Activated naive CD4-positive, alpha-beta T cell treated with anti-CD3 and anti-CD28 coated beads, Interleukin-2, amount 10 ng/mL, durations not matched to agents 7 days and 5 days (primary cell): ENCODE measurements at regions not wholly inside any gene's neighbourhood (a gene's known extent, or its start where the extent isn't known, plus 50 kb on each side); places are given as distances from the start of the nearest gene placed in this dataset.
"Not testable (repeated sequence)": the region's sequence is repeated elsewhere in the genome, so short reads cannot be mapped to it uniquely, and the experiment has no call there.

Source experiments
- CTCF ChIA-PET: fragments of 350-600 bp; sonication (Branson Sonifier 250); formaldehyde crosslinking; loops from one replicate; lab custom pipeline; 2021; ENCODE audit warnings: antibody characterized with exemption; lab: Charles Lee
- DNase-seq: peaks from one replicate; pipeline ENCODE4 v3.0.0-alpha.2; 2020
- H3K27ac Mint-ChIP-seq: one replicate; pipeline ENCODE4 v1.8.0; 2021; ENCODE audit warnings: mild to moderate bottlenecking, moderate library complexity, mixed read lengths
- H3K27me3 Mint-ChIP-seq: one replicate; pipeline ENCODE4 v1.8.0; 2021; ENCODE audit warnings: mild to moderate bottlenecking, mixed read lengths
- H3K36me3 Mint-ChIP-seq: one replicate; pipeline ENCODE4 v1.8.0; 2021; ENCODE audit warnings: mixed read lengths
- H3K4me1 Mint-ChIP-seq: one replicate; pipeline ENCODE4 v1.8.0; 2021; ENCODE audit warnings: mixed read lengths
- H3K4me3 Mint-ChIP-seq: one replicate; pipeline ENCODE4 v1.8.0; 2021; ENCODE audit warnings: mild to moderate bottlenecking, moderate library complexity, mixed read lengths
- H3K9me3 Mint-ChIP-seq: one replicate; pipeline ENCODE4 v1.8.0; 2021; ENCODE audit warnings: mixed read lengths

DNA sequence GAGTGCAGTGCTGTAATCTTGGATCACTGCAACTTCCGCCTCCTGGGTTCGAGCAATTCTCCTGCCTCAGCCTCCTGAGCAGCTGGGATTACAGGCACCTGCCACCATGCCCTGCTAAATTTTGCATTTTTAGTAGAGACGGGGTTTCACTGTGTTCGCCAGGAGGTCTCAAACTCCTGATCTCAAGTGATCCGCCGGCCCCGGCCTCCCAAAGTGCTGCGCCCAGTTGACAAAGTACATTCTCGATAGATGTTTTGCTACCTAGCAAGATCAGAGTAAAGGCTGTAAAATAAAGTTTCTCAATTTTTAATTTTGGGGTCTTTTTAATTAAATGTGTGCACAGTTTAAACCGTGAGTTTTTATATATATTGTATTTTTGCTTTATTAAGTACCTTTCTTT is 248.9 kb downstream of the CCER1 start:
- Mint-ChIP-seq H3K9me3 (no peaks in the 10 kb centered on the region), H3K27ac (no peak overlapping the region), H3K4me3 (no peak overlapping the region), H3K36me3 (no peaks in the 10 kb centered on the region), H3K4me1 (no peaks in the 10 kb centered on the region), H3K27me3 (no peaks in the 10 kb centered on the region)
- CTCF ChIA-PET, result no interaction called here
- DNase-seq, result no peak

DNA sequence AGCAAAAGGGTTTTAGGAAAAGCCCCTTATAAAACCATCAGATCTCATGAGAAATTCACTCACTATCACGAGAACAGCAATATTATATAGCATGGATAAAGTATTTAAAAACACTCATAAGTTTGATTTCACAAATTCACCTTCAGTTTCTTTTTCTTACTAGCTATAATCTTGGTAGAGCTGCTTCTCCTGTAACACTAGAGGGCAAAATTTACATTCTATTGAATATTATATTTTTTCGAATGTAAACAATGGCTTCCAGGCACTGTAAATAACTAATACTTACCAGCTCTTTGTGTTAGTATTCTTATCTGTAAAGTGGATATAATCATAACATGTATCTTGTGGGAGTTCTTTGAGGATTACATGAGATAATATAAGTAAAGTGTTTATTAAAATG is 259.6 kb downstream of the CCER1 start:
- H3K27me3 Mint-ChIP-seq, result no peaks in the 10 kb centered on the region

DNA sequence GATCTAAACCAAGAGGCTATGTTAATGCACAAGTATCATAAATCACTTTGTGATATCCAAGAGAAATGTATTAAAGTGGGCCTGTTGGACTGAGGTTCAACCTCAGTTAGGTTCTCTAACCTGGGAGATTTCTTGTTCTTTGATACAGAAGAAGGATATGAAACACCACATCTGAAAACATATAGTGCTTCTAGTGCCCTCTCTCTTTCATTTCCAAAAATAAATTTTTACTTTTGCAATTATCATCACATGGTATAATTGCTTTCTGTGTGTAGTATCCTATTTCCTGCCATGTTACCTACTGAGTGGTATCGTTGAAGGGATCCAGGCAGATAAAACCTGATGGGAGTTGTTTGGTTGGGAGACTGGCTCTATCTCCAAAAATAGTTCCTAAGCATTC is 264.9 kb downstream of the CCER1 start:
- Mint-ChIP-seq H3K27me3 (no peaks in the 10 kb centered on the region), H3K4me1 (no peaks in the 10 kb centered on the region), H3K36me3 (no peaks in the 10 kb centered on the region), H3K27ac (no peak overlapping the region), H3K4me3 (no peak overlapping the region), H3K9me3 (no peaks in the 10 kb centered on the region)
- CTCF ChIA-PET, result no interaction called here
- no peak for DNase-seq

More for the DNA sequence above, 259.6 kb downstream of the CCER1 start:
- no peak overlapping the region for H3K4me3 Mint-ChIP-seq
- no peaks in the 10 kb centered on the region for H3K9me3 Mint-ChIP-seq
- no peaks in the 10 kb centered on the region for H3K4me1 Mint-ChIP-seq
- no peaks in the 10 kb centered on the region for H3K36me3 Mint-ChIP-seq
- H3K27ac Mint-ChIP-seq, result no peak overlapping the region
- DNase-seq, result no peak
- CTCF ChIA-PET, result no interaction called here

GRCh38 chr12:90687682-90688081 is 267.3 kb downstream of the CCER1 start:
- H3K9me3 Mint-ChIP-seq, H3K4me1 Mint-ChIP-seq, DNase-seq, H3K27me3 Mint-ChIP-seq, H3K27ac Mint-ChIP-seq, H3K36me3 Mint-ChIP-seq, CTCF ChIA-PET, H3K4me3 Mint-ChIP-seq: not testable (repeated sequence)

DNA sequence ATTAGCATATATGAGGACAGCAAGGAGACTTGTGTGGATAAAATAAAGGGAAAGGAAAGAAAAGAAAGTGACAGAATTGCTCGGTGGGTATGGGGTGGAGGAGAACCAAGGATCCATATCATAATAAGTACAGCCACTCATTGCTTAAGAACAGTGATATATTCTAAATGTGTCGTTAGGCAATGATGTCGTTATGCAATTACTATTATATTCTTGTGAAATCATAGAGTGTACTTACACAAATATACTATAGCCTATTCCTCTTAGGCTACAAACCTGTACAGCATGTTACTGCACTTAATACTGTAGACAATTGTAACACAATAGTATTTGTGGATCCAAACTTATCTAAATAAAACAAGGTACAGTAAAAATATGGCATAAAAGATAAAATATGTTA is 271.1 kb downstream of the CCER1 start:
- Mint-ChIP-seq H3K27me3 (no peaks in the 10 kb centered on the region), H3K4me3 (no peak overlapping the region), H3K9me3 (no peaks in the 10 kb centered on the region), H3K36me3 (no peaks in the 10 kb centered on the region), H3K27ac (no peak overlapping the region), H3K4me1 (no peaks in the 10 kb centered on the region)
- DNase-seq, result no peak
- CTCF ChIA-PET, result no interaction called here

DNA sequence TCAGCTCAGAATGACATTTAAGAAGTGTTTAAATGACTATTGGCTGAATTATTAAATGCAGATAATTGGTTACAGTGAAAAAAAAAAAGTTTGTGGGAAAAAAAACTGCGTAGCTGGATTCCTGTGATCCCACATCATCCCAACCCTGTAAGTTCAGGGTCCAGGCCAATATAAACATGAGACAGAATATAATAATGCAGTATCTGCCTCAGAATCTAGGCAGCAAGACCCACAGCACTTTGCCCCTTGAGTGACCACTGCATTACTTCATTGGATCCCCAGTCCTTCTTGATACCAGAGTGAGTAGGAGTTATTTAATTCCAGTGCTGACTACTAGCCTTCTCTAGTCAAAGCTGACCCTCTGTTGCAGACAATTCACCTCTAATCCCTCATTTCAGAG is 272.6 kb downstream of the CCER1 start:
- Mint-ChIP-seq H3K4me1 (no peaks in the 10 kb centered on the region), H3K9me3 (no peaks in the 10 kb centered on the region), H3K4me3 (no peak overlapping the region), H3K27ac (no peak overlapping the region), H3K27me3 (no peaks in the 10 kb centered on the region), H3K36me3 (no peaks in the 10 kb centered on the region)
- DNase-seq, result no peak
- CTCF ChIA-PET, result no interaction called here

DNA sequence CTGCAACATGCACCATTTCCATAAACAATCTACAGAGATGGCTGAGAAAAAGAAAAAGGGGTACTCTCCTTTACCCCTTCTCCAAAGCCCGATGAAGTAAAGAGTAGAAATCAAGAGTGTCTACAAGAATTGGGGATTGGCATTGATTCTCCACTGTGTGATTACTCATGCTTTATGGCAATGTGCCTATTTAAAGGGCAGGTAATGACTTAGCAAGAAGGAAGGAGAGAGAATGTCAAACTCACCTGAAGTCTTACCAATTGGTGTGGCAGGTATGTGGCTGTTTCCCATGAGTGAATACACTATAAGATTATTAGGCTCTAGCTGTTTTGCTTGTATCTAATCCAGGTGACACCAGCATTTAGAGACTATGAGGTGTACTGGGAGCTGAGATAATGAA is 275.3 kb downstream of the CCER1 start:
- Mint-ChIP-seq H3K27ac (no peak overlapping the region), H3K4me3 (no peak overlapping the region), H3K36me3 (no peaks in the 10 kb centered on the region), H3K4me1 (no peaks in the 10 kb centered on the region), H3K27me3 (no peaks in the 10 kb centered on the region), H3K9me3 (no peaks in the 10 kb centered on the region)
- CTCF ChIA-PET, result no interaction called here
- no peak for DNase-seq

DNA sequence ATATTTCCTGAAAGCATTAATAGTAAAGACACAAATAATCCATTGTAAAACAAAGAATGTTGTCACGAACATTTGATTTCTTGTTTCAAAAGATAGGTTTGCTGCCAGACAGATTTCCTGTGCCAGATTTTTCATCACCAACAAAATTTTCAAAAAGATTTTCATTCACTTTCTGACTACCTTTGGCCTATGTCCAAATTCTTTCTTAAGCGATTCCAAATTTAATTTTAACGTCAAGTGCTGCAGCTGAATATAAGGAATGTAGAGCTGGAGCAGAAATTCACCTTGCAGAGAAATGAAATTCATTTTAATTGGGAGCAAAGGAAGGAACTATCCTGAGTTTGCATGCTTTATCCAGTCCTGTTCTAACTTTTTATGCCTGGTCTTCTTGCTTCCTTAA is 277.4 kb downstream of the CCER1 start:
- Mint-ChIP-seq H3K36me3 (no peaks in the 10 kb centered on the region), H3K4me1 (no peaks in the 10 kb centered on the region), H3K27ac (no peak overlapping the region), H3K9me3 (no peaks in the 10 kb centered on the region), H3K27me3 (no peaks in the 10 kb centered on the region), H3K4me3 (no peak overlapping the region)
- DNase-seq, result no peak
- CTCF ChIA-PET, result no interaction called here

- Mint-ChIP-seq H3K36me3 (no peaks in the 10 kb centered on the region), H3K4me3 (no peak overlapping the region), H3K9me3 (no peaks in the 10 kb centered on the region), H3K27me3 (no peaks in the 10 kb centered on the region), H3K27ac (no peak overlapping the region), H3K4me1 (no peaks in the 10 kb centered on the region)
- DNase-seq, result no peak
- CTCF ChIA-PET, result no interaction called here
Measured at GRCh38 chr12:90677055-90677454, 277.9 kb downstream of the CCER1 start.

DNA sequence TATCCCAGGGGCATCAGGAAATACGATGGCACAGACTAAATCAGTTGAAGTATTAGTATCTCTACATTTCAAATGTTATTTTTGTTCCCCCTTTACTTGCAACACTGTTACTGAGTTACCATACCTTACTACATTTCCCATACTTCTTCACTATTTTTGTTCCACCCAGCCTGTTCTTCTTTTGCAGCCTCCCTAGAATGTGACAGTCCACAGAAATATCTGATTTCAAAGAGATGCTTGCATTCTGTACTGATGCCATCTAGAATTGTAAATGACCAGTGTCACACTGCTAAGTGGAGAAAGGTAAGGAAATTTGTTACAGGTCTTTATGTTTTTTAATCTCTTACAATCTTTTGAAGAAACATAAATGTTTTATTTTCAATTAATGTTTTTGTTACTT is 279.9 kb downstream of the CCER1 start:
- H3K4me1 Mint-ChIP-seq, result no peaks in the 10 kb centered on the region
- H3K4me3 Mint-ChIP-seq, result no peak overlapping the region
- H3K36me3 Mint-ChIP-seq, result no peaks in the 10 kb centered on the region
- no peaks in the 10 kb centered on the region for H3K9me3 Mint-ChIP-seq
- no peak for DNase-seq
- no peaks in the 10 kb centered on the region for H3K27me3 Mint-ChIP-seq
- CTCF ChIA-PET, result no interaction called here
- no peak overlapping the region for H3K27ac Mint-ChIP-seq

DNA sequence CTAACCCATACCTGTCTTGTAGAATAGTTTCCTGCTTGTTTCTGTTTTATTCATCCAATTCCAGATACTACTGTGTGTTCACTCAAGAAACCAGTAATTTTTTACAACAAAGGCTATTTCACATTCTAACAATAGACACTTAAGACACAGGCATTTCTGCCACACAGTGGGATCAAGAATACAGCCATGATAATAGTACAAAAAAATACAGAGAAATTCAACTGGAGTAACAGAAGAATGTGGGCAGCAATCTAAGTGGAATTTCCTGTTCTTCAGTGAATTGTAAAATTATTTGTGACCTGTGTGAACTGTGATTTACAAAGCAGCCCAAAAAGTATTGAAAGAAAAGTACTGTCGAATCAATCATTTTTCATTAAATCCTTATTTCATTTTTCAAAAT is 282.9 kb downstream of the CCER1 start:
- H3K27ac Mint-ChIP-seq, result no peak overlapping the region
- H3K27me3 Mint-ChIP-seq, result no peaks in the 10 kb centered on the region
- DNase-seq, result no peak
- no peaks in the 10 kb centered on the region for H3K36me3 Mint-ChIP-seq
- no peak overlapping the region for H3K4me3 Mint-ChIP-seq
- peaks cover 2% of the 10 kb centered on the region for H3K9me3 Mint-ChIP-seq
- CTCF ChIA-PET, result no interaction called here
- no peaks in the 10 kb centered on the region for H3K4me1 Mint-ChIP-seq

DNA sequence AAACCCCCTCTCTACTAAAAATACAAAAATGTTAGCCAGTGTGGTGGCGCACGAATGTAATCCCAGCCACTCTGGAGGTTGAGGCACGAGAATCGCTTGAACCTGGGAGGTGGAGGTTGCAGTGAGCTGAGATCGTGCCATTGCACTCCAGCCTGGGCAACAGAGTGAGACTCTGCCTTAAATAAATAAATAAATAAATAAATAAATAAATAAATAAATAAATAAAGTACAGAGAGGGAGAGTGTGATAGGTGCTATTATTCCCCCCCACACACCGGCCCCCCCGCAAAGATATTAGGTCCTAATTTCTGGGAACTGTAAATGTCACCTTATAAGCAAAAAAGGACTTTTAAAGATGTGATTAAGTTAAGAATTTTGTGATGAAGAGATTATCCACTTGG is 291.0 kb downstream of the CCER1 start:
- DNase-seq, H3K9me3 Mint-ChIP-seq, CTCF ChIA-PET, H3K4me3 Mint-ChIP-seq, H3K36me3 Mint-ChIP-seq, H3K27me3 Mint-ChIP-seq, H3K27ac Mint-ChIP-seq, H3K4me1 Mint-ChIP-seq: not testable (repeated sequence)

- CTCF ChIA-PET, result no interaction called here
Measured at GRCh38 chr12:90659060-90659459, 295.9 kb downstream of the CCER1 start.

GRCh38 chr12:90653040-90653439 is 301.9 kb downstream of the CCER1 start:
- Mint-ChIP-seq H3K27me3 (no peaks in the 10 kb centered on the region), H3K27ac (no peak overlapping the region), H3K36me3 (no peaks in the 10 kb centered on the region), H3K4me1 (no peaks in the 10 kb centered on the region), H3K4me3 (no peak overlapping the region), H3K9me3 (peaks cover 3% of the 10 kb centered on the region)
- CTCF ChIA-PET, result no interaction called here
- DNase-seq, result no peak

More at GRCh38 chr12:90659060-90659459, 295.9 kb downstream of the CCER1 start:
- no peak overlapping the region for H3K4me3 Mint-ChIP-seq
- no peaks in the 10 kb centered on the region for H3K27me3 Mint-ChIP-seq
- H3K4me1 Mint-ChIP-seq, result no peaks in the 10 kb centered on the region
- no peak overlapping the region for H3K27ac Mint-ChIP-seq
- H3K36me3 Mint-ChIP-seq, result no peaks in the 10 kb centered on the region
- no peak for DNase-seq
- no peaks in the 10 kb centered on the region for H3K9me3 Mint-ChIP-seq

DNA sequence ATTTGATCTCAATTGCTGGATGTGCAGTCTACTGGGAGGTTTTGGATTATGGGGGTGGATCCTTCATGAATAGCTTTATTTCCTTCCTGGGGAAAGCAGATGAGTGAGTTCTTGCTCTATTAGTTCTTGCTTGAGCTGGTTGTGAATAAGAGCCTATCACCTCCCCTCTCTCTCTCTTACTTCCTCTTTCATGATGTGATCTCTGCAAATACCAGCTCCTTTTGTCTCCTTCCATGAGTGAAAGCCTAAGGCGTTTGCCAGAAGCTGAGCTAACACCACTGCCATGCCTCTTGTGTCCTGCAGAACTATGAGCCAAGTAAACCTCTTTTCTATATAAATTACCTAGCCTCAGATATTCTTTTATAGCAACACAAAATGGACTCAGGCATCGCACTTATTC is 302.7 kb downstream of the CCER1 start:
- CTCF ChIA-PET, result no interaction called here
- no peak overlapping the region for H3K27ac Mint-ChIP-seq
- no peak for DNase-seq

DNA sequence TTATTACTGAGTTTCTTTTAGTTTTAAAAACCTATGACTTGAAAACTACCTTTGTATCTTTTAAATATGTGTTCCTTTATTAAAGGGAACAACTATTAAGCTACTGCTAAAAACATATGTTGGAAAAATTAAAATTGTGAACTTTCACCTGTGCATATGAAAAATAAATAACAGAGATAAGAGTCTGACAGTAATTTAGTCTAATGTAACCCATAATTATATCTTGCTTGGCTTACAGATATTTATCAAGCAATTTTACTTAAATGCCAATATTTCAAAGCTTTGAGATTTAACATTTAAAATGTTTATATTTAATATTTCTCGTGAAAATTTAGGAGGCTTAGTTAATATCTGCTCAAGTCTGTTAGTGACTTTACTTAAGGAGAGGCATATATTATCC is 309.8 kb downstream of the CCER1 start:
- H3K9me3 Mint-ChIP-seq, result peaks cover 3% of the 10 kb centered on the region
- DNase-seq, result no peak
- CTCF ChIA-PET, result no interaction called here
- H3K4me1 Mint-ChIP-seq, result no peaks in the 10 kb centered on the region
- no peaks in the 10 kb centered on the region for H3K36me3 Mint-ChIP-seq
- no peak overlapping the region for H3K27ac Mint-ChIP-seq
- H3K4me3 Mint-ChIP-seq, result no peak overlapping the region
- no peaks in the 10 kb centered on the region for H3K27me3 Mint-ChIP-seq

More for the DNA sequence above, 302.7 kb downstream of the CCER1 start:
- no peak overlapping the region for H3K4me3 Mint-ChIP-seq
- H3K36me3 Mint-ChIP-seq, result no peaks in the 10 kb centered on the region
- H3K27me3 Mint-ChIP-seq, result no peaks in the 10 kb centered on the region
- H3K4me1 Mint-ChIP-seq, result no peaks in the 10 kb centered on the region
- peaks cover 3% of the 10 kb centered on the region for H3K9me3 Mint-ChIP-seq
